PC-3 (cell line): ENCODE measurements at regions not wholly inside any gene's neighbourhood (a gene's known extent, or its start where the extent isn't known, plus 50 kb on each side); places are given as distances from the start of the nearest gene placed in this dataset.

Source experiments
- ATAC-seq: fragments of 200-7000 bp; cut with Tn5 transposase; 2 replicates; pipeline ENCODE4 v1.9.1; 2020; ENCODE audit warnings: mild to moderate bottlenecking, moderate library complexity
- BruUV-seq: library from RNA; stranded (reverse); fragments of 400-500 nt; replicated peaks from 2 replicates; lab custom pipeline; 2021; lab: Mats Ljungman, UMichigan
- CTCF ChIA-PET: fragments of 300-600 bp; sonication (Branson Sonifier 250); formaldehyde crosslinking; loops from one replicate; lab custom pipeline; 2022; ENCODE audit warnings: antibody characterized with exemption; lab: Charles Lee
- POLR2A ChIA-PET: fragments of 300-600 bp; sonication (Branson Sonifier 250); formaldehyde crosslinking; loops from one replicate; lab custom pipeline; 2022; ENCODE audit warnings: antibody characterized with exemption; ENCODE audit not compliant: unreplicated experiment; lab: Charles Lee
- DNase-seq: peaks from one replicate; pipeline ENCODE4 v3.0.0-alpha.2; 2015
- H2AFZ ChIP-seq: fragments of 300-600 bp; sonication (generic); 2 replicates; pipeline ENCODE4 v1.6.0; 2016; ENCODE audit warnings: antibody characterized with exemption, low read length
- H3F3A ChIP-seq: fragments of 300-600 bp; sonication (generic); one replicate; pipeline ENCODE4 v1.6.0; 2017; ENCODE audit warnings: antibody characterized with exemption, low read length, control low read depth, mild to moderate bottlenecking; ENCODE audit not compliant: unreplicated experiment
- H3K27ac ChIP-seq: fragments of 300-600 bp; sonication (generic); 2 replicates; pipeline ENCODE4 v1.5.1; 2016; ENCODE audit warnings: mild to moderate bottlenecking, low read length
- H3K27me3 ChIP-seq: fragments of 300-600 bp; sonication (generic); 2 replicates; pipeline ENCODE4 v1.6.1; 2016; ENCODE audit warnings: low read length, mixed read lengths
- H3K36me3 ChIP-seq: fragments of 300-600 bp; sonication (generic); 2 replicates; pipeline ENCODE4 v1.6.1; 2016; ENCODE audit warnings: low read depth, mixed run types, low read length, mixed read lengths
- H3K4me1 ChIP-seq: fragments of 300-600 bp; sonication (generic); 2 replicates; pipeline ENCODE4 v1.5.1; 2016; ENCODE audit warnings: low read length; ENCODE audit not compliant: insufficient read depth
- H3K4me2 ChIP-seq: fragments of 300-600 bp; sonication (generic); 2 replicates; pipeline ENCODE4 v1.6.0; 2016; ENCODE audit warnings: low read length
- H3K4me3 ChIP-seq: fragments of 300-600 bp; sonication (generic); 2 replicates; pipeline ENCODE4 v1.5.1; 2016; ENCODE audit warnings: mild to moderate bottlenecking, low read length, mixed read lengths
- H3K79me2 ChIP-seq: fragments of 300-600 bp; sonication (generic); 2 replicates; pipeline ENCODE4 v1.6.1; 2017; ENCODE audit warnings: low read length, mixed read lengths
- H3K9ac ChIP-seq: fragments of 300-600 bp; sonication (generic); 2 replicates; pipeline ENCODE4 v1.6.0; 2016; ENCODE audit warnings: mild to moderate bottlenecking, low read length
- H3K9me2 ChIP-seq: fragments of 300-600 bp; sonication (generic); replicated peaks from 2 replicates; pipeline ENCODE4 v1.6.1; 2016; ENCODE audit warnings: mixed run types, low read length, mixed read lengths
- H3K9me3 ChIP-seq: fragments of 300-600 bp; sonication (generic); 2 replicates; pipeline ENCODE4 v1.6.1; 2016; ENCODE audit warnings: low read length, mixed read lengths
- H4K20me1 ChIP-seq: fragments of 300-600 bp; sonication (generic); 2 replicates; pipeline ENCODE4 v1.6.1; 2016; ENCODE audit warnings: low read length, mixed read lengths
- EZH2 ChIP-seq: fragments of 300-600 bp; sonication (generic); IDR thresholded peaks from one replicate; pipeline ENCODE4 v1.6.1; 2017; ENCODE audit warnings: antibody characterized with exemption, mild to moderate bottlenecking, low read length; ENCODE audit not compliant: unreplicated experiment
- EZH2phosphoT487 ChIP-seq: fragments of 300-600 bp; sonication (generic); IDR thresholded peaks from 2 replicates; pipeline ENCODE4 v1.6.1; 2018; ENCODE audit warnings: mild to moderate bottlenecking, antibody characterized with exemption, low read length, borderline replicate concordance
- intact Hi-C: fragments of 100-400 bp; cut with micrococcal nuclease; formaldehyde crosslinking; loops from 2 replicates; pipeline ENCODE4 v1.9.0; 2023
- TF ChIP-seq, protein P1 (sequence below): fragments of 300-600 bp; sonication (generic); conservative IDR thresholded peaks from 2 replicates; pipeline ENCODE4 v1.5.1; 2017; ENCODE audit warnings: antibody characterized with exemption, low read depth, mild to moderate bottlenecking, low read length

DNA sequence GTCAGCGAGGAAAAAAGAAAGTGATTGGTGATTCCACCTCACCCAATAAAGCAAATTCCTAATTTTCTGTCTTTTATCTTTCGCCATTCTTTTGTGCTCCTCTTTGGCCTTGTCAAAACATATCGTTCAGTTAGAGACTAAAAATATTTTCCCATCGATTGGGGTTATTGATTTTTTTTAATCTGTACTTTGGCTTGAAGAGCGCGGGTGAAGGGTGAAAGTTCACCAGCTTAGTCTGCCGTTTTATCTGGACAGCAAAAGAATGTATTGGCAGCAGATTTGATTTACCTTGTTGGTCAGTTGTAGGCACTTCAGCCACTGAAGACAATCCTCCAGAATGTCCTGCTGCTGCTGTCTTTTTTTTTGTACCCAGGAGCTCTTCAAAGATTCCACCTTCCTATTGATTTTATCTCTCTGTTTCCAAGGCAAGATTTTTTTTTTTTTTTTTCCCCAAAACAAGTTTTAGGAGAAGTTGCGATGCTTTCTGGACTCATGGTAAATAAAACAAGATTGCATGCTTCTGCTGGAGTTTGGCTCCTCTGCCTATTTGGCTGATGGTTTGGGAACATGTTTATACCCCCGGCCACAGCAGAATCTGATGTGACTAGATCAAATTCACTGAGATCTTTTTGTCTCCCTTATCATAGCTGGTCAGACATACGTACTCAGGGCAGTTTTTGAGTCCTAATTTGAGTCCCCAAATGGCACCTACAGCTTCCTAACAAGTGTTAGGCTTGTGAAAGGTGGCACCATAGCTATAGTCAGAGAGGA, 269.3 kb upstream of the ONECUT1 start:
- Histone ChIP-seq H3K36me3 (no peaks in the 10 kb centered on the region), H3K9ac (no peak overlapping the region), H3K4me3 (no peak overlapping the region), H3K27ac (no peak overlapping the region), H3K9me3 (no peaks in the 10 kb centered on the region), H3K4me2 (no peak overlapping the region), H2AFZ (no peak overlapping the region), H3K27me3 (no peaks in the 10 kb centered on the region), H4K20me1 (no peaks in the 10 kb centered on the region), H3F3A (no peaks in the 10 kb centered on the region), H3K4me1 (no peaks in the 10 kb centered on the region), H3K9me2 (no peaks in the 10 kb centered on the region), H3K79me2 (no peaks in the 10 kb centered on the region)
- POLR2A ChIA-PET, result no interaction called here
- no TSS peak for BruUV-seq
- ATAC-seq, result no peak
- TF ChIP-seq, protein P1, sequence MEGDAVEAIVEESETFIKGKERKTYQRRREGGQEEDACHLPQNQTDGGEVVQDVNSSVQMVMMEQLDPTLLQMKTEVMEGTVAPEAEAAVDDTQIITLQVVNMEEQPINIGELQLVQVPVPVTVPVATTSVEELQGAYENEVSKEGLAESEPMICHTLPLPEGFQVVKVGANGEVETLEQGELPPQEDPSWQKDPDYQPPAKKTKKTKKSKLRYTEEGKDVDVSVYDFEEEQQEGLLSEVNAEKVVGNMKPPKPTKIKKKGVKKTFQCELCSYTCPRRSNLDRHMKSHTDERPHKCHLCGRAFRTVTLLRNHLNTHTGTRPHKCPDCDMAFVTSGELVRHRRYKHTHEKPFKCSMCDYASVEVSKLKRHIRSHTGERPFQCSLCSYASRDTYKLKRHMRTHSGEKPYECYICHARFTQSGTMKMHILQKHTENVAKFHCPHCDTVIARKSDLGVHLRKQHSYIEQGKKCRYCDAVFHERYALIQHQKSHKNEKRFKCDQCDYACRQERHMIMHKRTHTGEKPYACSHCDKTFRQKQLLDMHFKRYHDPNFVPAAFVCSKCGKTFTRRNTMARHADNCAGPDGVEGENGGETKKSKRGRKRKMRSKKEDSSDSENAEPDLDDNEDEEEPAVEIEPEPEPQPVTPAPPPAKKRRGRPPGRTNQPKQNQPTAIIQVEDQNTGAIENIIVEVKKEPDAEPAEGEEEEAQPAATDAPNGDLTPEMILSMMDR, result no peak
- TF ChIP-seq EZH2phosphoT487, result no peak
- CTCF ChIA-PET, result no interaction called here
- no peak for DNase-seq
- intact Hi-C loops, result no loop called here

DNA sequence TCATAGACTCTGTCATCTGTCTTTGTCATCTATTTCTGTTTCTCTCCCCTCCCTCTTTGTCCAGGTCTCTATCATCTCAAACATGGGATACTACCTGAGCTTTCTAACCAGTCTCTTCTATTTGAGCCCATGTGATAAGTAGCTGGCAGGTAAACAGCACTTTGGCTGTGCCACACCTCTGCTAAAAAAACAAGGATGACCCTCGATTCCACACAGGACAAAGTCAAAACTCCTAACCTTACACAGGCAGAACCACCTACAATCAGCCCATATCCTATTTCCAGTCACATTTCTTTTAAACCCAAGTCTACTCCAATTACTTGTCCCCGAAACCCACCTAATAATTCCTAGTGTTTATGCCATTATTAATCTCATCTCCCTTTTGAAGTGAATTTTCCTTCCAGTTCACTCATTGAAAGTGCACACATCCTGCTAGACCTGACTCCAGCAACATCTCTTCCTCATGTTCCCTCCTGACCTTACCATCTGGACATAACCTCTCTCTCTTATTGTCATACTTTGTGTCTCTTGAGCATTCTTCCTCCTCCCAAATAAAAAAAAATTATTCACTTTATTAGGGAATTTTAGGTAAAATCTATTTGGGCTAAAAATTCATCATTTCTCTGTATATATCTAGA, 256.1 kb upstream of the ONECUT1 start:
- Histone ChIP-seq H3K9me3 (no peaks in the 10 kb centered on the region), H3K36me3 (no peaks in the 10 kb centered on the region), H3K4me1 (no peaks in the 10 kb centered on the region), H2AFZ (no peak overlapping the region), H3K27ac (no peak overlapping the region), H4K20me1 (no peaks in the 10 kb centered on the region), H3K4me3 (no peak overlapping the region), H3F3A (no peaks in the 10 kb centered on the region), H3K27me3 (no peaks in the 10 kb centered on the region), H3K79me2 (no peaks in the 10 kb centered on the region), H3K9me2 (no peaks in the 10 kb centered on the region), H3K4me2 (no peak overlapping the region), H3K9ac (no peak overlapping the region)
- ATAC-seq, result no peak
- intact Hi-C loops, result no loop called here
- CTCF ChIA-PET, result no interaction called here
- BruUV-seq, result no TSS peak
- POLR2A ChIA-PET, result no interaction called here
- TF ChIP-seq, protein P1, result no peak
- TF ChIP-seq EZH2 (no peak), EZH2phosphoT487 (no peak)
- no peak for DNase-seq

DNA sequence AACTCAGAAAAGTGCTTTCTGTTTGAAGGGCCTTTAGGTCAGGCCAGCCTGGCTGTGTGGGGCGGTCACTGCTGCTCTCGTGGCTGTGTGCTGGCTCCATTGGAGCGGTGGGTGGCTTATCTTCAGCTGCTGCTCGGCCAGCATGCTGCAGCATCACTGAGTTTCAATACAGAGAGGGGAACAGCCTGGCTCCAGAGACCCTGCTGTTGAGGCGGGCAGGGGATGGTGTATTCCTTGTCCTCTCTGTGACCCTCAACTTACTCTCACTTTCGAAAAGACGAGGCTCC, 248.5 kb upstream of the ONECUT1 start:
- Histone ChIP-seq H3K4me1 (no peaks in the 10 kb centered on the region), H4K20me1 (no peaks in the 10 kb centered on the region), H3K36me3 (no peaks in the 10 kb centered on the region), H3K27me3 (peaks cover 8% of the 10 kb centered on the region), H2AFZ (no peak overlapping the region), H3K27ac (no peak overlapping the region), H3K9me3 (no peaks in the 10 kb centered on the region), H3K4me3 (no peak overlapping the region), H3K79me2 (no peaks in the 10 kb centered on the region), H3K9me2 (no peaks in the 10 kb centered on the region), H3F3A (no peaks in the 10 kb centered on the region), H3K4me2 (no peak overlapping the region), H3K9ac (no peak overlapping the region)
- intact Hi-C loops, result no loop called here
- DNase-seq (no peak), ATAC-seq (no peak)
- POLR2A ChIA-PET, result no interaction called here
- no TSS peak for BruUV-seq
- CTCF ChIA-PET, result no interaction called here
- TF ChIP-seq EZH2phosphoT487 (no peak), EZH2 (no peak)
- TF ChIP-seq, protein P1, result no peak
